GM21717 (cell line): ENCODE measurements at regions not wholly inside any gene's neighbourhood (a gene's known extent, or its start where the extent isn't known, plus 50 kb on each side); places are given as distances from the start of the nearest gene placed in this dataset.

Experiments
- ATAC-seq: cut with Tn5 transposase; IDR thresholded peaks from one replicate; pipeline ENCODE4 v1.9.1; 2021; ENCODE audit warnings: mild to moderate bottlenecking, moderate library complexity; ENCODE audit not compliant: unreplicated experiment

DNA sequence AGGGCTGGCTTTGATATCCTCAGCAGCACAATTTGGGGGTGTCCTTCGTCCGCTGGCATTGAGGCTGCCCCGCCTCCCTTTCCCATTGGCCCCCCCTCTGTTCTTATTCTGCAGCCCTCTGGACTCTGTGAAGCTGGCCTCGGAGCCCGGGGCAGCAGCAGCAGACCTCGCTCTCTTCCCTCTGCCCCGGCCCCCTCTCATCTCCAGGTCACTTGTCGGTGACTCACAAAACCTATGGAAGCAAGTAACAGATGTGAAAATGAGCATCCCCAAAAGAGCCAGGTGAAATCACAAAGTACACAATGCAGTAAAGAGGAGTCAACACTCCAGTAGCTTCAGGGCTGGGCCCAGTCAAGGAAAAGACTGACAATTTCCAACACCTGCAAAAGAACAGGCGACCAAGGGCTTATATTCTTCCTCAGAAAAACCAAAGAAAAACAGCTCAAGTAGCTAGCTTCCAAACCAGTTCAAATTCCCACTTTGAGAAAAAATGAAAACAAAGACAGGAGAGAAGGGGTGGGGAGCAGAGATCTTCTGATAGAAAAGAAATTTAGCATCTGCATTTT, 97.5 kb downstream of the ZNF608 start:
- ATAC-seq: no peak

DNA sequence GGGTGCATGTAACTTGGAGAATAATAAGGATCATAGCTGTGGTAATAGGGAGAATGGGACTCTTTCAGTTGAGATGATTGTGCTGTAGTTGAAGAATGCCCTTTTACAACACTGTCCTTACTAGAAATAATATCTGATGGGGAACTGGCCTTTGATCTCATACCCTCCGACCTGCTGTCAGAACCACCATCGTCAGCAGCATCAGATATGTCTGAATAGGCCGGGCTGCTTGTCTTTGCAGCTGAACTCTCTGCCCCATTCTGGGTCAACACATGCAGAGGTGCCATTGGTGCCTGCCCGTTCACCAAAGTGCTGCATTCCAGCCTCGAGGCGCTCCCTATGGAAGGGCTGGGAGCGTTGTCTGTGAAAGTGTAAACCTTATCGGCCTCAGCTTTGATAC, 99.1 kb downstream of the ZNF608 start:
- ATAC-seq: no peak

DNA sequence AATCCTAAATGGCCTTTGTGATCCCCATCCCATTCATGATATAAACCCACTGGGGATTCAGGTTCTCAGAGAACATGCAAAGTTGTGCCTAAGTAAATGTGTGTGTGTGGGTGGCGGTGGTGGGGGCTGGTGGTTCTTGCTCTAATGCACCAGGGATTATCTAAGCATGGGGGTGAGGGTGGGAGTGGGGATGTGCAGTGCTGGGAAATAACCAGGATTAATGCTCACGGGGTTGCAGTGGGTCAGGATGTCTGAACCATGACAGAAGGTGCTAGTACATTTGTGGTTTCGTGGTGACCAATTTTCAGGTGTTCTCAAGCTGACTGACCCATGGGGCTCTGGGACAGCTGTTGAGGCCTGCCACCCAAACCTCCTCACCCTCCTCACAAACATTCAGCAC, 101.0 kb downstream of the ZNF608 start:
- ATAC-seq: no peak

DNA sequence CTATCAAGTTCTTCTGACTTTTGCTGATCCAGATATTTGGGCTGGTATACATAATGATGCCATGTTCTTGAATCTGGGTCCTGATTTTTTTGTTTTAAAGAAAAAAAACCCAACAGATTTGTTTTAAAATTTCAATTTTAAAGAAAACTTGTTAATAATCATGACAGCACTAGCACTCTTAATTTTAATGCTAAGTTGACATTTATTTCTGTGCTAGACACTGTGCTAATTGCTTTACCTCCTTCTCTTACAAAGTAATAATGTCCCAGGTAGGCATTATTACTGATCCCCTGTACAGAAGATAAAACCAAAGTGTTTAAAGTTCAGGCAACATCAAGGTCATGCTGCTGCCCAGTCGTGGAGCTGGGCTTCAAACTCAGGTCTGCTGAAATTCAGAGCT, 101.9 kb downstream of the ZNF608 start:
- no peak for ATAC-seq

DNA sequence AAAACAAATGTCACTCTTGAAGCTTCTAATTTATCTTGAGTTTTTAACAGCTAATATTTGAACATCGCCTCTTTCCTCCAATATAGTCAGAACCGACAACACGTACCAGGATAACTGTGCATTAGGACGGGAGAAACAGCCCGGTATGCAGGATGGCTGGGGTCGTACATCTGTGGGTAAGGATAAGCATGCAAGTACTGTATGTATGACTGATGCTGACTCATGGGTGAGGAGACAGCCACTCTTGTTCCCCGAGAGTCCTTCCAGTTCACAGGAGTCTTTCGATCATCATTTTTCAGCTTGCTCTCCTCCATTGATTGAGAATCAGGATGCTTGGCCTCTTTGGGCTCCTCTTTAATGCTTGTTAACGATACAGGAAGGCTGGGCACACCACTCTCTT, 102.3 kb downstream of the ZNF608 start:
- no peak for ATAC-seq

DNA sequence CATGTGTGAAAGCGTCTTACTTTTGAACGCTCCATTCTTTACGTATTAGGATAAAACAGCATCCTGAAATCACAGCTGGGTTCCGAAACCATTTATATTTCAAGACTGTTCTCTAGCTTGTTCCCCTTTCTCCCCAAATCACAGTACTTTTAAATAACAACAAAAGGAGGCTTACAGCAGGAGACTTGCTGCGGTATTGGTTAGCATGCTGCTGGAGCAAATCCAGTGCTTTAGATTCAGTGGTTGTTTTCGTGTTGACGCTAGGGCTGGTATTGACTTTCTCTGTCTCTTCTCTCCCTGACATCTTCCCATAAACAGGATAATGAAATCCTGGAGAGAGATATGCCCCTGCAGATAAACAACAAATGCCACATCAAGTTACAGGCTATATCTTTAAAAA, 103.1 kb downstream of the ZNF608 start:
- ATAC-seq: no peak

DNA sequence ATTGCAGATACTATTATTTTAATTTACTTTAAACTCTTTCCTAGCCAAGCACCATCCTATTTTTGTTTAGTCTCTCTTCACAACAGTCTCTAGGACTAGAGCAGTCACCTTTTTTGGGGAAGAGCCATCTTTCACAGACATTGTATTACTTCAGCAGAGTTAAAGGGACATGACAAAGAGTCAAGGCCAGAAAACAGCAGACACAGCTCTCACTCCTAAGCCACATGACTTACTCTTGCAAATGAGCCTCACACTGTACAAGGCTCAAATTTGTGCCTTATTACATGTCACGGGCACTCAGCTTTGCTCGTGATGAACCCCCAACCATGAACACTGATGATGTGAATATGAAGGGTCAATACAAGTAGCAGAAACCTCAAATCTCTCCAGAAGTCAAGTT, 104.3 kb downstream of the ZNF608 start:
- ATAC-seq: peak; percentile 36

DNA sequence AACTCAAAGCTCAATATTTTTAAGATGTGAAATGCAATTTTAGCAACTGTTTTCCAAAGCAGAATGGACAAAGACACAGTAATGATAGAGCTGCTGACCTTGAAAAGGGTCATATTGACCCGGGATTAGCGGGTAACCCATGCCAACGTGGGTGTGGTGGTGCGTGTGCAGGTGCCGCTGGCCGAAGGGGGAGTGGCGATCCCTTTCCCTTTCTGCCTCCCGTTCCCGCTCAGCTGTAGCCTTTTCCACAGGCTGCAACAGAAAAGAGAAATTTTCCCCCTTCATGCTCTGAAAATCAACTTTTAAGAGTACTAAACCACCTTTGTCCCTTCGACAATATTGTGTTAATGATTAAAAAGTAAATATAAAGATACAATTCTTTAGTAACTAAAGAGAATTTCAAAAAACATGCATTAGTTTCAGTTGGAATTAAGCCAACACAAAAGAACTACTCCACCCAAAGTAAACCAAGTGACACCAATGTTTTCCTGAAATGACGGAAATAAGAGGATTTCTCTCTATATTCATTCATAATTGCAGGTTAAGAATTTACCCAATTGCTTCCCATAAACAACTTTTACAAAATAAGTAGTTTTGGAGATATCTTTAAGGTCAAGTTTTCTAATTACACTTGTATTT, 105.2 kb downstream of the ZNF608 start:
- ATAC-seq: no peak

DNA sequence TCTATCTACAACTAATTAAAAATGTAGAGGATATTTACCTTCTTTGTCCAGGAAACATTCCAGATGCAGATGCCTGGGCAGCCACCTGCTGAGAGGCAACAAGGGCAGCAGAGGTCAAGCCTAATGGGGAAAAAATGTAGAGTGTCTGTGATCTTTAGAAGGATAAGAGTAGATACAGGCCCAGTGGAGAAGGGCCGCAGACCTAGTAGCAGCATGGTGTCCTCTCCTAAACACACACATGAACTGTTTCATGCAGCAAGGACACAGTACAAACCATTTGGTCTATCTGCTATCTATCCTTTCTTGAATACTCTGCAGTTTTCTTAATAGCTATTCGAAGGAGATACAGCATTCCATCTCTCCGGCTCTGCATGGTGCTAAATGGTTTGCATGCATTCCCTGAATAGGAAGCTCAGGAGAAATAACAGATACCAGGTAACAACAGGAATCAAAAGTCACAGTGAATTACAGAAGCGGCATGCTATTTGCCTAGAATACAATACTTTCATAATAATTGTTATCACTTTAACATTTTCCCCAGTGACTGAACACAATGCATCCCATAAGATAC, 107.3 kb downstream of the ZNF608 start:
- ATAC-seq: no peak

DNA sequence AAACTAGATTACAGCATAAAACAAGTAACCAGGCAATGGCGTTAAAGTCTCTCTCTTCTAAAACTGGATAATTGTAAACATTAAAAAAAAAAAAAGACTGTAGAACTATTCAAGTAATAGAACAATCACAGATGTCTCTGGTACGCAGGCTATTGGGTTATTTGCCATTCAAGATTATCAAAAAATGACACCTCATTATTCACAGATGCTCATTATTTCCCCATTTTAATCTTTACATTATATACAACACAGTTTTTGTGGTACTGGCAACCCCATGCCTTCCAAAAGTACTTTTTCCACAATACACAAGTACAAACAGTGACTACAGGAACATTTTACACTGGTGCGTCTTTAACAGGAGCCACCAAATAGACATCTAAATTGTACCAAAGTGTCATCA, 109.4 kb downstream of the ZNF608 start:
- ATAC-seq: no peak

DNA sequence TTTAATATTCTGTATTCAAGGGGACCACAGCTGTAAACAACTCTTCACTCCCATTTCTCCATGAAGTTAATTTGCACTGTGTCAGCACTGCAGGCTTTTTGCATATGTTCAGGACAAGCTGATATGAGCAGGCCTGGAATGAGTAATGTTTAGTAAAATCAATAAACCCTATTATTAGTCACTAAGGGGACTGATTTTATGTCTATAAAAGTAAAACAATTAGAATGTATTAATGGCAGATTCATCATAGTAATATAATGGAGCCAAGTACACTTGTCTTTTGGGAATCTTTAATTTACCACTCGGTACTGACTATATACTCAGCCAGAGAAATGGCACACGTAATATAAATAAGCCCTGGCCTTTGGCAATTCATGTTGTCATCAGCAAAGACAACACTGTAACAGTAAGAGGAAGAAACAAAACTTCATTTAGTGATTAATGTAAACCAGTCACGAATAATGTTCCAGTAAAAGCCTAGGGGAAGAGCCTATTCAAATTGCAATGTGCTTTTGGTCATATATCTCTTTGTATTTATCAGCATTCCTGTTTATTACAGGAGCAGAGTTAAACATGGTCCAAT, 111.6 kb downstream of the ZNF608 start:
- ATAC-seq: peak; percentile 41

DNA sequence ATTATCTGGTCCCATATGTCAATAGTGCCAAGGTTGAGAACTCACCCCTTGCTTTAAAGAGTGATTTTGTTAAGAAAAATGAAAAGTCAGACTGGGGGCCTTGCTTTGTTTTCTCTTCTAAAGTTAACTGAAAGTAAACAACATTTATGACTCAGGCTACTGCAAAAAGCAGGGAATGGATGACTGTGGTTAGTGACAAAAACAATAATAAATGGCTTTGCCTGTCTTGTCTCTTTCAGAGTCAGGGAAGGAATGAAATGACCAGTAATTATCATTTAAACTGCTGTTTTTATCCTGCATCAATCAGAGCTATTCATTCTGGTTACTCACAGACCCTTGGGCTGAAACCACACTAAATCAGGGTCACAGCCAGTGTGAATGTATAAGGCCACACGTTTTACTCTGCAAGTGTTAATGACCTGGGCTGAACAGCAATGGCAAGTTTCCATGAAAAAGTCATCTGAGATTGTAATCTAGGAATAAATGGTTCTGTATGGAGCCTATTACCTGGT, 112.2 kb downstream of the ZNF608 start:
- ATAC-seq: no peak

DNA sequence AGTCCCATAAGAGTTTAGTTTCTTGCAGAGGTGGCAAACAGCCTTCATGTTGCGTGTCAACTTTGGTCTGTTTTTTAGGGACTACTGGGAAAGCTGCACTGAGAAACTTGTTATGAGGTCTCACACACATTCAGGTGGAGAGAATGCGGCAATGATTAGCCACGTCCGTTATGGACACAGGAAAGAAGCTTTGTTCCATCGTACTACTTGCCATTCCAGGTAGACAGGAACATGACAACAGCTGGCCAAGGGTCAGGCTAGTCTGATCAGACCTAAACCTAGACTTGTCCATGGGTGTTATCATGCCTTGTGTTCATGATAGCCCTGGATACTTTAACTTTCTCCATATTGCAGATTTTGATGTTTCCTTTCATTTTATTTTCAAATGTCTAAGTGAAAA, 113.2 kb downstream of the ZNF608 start:
- ATAC-seq: no peak

DNA sequence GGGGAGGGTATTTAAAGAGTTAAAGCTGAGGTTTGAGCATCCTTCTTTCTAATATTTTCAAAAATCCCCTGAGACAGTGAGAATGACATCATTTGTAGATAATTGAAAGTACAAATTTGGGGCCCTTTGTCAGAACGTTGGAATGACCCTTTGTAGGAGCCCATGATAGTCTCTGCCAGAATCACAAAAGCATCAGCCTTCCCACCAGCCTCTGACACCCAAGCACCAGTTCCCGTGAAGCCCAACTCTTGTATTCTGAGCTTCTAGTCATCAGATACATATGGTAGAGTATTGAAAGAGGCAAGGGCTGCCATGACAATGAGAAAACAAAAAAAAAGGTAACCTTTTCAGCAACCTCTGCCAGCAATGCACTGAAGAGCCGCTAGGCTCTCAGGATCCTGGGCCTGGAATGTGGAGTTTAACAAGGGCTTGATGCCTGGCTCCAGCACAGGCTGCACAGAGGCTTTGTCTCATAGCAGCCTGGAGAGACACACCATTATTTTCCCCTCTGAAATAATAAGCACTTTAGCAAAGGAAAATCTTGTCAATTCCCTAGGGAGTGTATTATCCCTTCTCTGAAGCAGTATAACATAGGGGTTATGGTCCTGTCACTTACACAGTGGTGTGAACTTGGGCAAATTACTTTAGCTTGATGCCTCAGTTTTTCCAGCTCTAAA, 114.4 kb downstream of the ZNF608 start:
- no peak for ATAC-seq

DNA sequence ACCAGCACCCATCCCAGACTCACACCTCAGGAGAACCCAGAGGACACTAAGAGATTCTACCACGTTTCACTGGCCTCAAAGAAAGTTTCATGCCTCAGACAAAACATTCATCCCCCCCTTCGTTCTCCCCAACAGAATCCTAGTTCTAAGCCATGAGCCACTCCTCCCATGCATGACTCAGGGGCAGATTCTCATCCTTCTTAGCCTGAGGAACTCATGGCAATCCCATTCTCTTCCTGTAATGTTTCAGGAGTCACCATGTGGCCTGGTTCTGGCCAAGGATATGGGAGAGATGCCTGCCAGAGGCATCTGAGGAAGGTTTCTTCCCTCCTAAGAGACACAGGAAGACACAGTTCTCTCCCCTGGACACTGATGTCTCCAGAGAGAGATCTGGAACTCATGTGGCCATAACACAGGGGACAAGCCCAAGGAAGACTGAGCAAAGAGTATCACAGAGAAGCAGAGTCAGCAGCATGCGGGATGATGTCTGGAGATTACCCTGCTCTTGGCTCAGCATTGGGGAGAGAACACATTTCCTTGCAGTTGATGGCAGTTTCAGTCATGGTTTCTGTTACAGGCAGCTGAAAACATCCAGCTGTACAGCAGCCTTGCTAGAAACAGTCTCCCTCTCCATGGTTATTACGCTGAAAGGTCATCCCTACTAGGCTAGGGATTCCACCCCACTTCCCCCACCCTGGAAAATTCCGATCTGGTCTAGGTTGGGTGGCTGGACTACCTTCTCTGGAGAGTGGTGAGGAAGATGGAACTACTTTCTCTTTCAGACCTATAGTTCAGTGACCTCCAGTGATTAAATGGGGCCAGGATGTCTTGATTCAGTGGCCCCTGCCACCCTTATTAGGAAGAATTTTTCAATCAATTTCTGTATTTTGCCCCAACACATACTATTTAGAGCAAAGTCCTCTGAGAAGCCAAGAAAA, 115.4 kb downstream of the ZNF608 start:
- peak; percentile 84 for ATAC-seq

DNA sequence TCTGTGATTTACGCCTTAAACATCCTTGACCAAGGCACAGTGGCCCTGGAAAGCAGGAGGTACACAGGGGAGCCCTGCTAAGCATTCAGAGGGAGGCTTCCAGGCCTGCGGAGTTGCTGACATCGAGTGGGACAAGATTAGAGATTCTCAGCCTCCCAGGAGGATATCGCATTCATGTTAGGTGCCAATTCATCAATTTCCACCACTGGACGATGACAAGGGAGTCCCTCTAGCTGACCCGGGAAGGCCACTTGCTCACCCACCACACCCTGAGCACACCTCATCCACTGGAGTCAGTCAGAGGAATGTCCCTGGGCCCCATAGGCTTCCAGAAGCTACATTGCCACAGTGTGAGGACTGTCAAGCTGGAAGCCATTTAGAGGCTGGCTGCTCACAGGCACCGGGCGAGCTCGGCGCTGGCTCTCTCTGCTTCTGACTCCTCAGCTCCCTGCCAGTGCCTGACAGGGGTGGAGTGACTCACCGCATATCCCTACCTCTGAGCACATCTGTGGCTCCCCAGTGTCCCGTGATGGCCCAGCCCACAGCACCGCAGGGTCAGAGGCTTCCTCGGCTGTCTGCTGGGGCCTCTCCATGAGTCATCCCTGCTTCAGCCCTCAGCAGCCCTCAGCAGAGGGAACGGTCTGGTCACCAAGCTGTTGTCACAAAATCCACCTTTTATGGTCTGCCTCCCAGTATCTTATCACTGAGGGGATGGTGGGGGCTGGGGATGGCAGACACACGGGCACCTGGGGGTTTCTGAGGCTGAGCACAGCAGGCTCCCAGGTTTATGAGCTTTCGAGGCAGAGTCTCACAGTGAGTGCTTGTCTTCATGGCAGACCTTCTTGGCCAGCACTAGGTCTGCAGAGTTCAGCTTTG, 117.5 kb downstream of the ZNF608 start:
- ATAC-seq: no peak

DNA sequence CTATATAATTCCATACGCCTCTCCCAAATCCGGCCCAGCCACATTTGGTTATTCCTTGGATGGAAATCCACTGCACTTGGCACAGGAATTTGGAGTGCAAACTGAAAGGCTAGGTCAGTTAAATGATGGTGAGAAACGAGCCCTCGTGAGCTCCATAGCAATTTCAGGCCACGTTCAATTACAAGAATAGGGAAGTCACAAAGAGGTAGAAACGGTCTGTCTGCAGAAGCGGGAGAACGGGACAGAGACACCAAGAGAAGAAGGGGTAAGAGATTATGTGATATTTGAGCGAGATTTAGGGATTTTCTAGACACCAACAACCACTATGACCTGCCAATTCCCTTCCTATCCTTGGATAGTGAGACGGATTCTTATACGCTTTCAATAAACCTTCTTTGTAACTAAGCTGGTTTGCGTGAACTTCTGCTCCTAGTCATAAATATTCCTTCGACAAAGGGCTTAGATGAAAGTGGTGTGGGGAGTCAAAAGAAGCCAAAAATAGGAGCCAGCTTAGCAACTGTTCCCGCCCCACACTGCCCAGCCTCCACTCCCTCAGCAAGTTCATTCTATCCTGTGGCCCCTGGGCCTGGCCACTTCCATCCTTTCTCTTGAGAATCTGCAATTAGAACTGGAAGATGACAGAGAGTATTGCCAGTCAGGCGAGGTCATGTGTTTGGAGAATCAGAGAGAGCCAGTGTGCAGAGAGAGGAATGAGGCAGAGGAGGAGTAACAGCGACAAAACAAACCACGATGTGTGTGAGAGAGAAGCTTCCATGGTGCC, 118.4 kb downstream of the ZNF608 start:
- no peak for ATAC-seq

DNA sequence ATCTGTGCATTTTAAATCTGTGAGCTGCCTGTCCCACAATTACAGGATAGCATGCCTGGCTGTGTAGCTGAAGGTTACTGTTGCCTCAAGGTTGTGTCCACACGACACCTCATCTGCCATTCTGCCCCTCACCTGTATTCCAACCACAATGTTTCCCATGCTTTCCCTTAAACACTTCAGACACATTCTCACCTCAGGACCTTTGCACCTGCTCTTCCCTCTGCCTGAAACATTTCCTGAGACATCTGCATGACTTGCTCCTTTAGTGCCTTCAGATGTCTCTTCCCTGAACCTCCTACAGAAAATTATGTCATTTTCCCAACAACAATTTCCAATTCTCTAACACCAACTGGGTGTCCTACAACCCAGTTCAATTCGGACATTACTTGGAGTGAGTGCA, 120.4 kb downstream of the ZNF608 start:
- no peak for ATAC-seq

DNA sequence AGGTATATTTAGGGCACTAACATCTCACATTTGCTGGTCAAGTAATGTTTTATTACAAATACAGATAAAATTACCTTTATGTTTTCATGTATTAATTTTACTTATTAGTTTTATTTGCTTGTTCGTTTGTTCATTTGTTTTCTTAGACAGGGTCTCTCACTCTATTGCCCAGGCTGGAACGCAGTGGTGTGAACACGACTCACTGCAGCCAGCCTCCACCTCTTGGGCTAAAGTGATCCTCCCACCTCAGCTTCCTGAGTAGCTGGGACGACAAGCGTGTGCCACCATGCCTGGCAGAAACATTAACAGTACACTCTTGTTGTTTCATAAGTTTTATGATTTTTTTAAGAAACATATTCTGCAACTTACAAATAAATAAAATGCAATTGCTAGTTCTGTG, 123.2 kb downstream of the ZNF608 start:
- no peak for ATAC-seq
